Stimulated activated CD8-positive, alpha-beta memory T cell treated with anti-CD3 and anti-CD28 coated beads, Interleukin-7, amount 100 ng/mL, for 48 hours (primary cell): ENCODE measurements at regions not wholly inside any gene's neighbourhood (a gene's known extent, or its start where the extent isn't known, plus 50 kb on each side); places are given as distances from the start of the nearest gene placed in this dataset.

Experiments
- DNase-seq, 2 donors: peaks; one replicate each; pipeline ENCODE4 v3.0.0-alpha.2; 2020; ENCODE audit warnings: low read depth in 1 of 2; ENCODE audit errors: extremely low read depth in 1 of 2

DNA sequence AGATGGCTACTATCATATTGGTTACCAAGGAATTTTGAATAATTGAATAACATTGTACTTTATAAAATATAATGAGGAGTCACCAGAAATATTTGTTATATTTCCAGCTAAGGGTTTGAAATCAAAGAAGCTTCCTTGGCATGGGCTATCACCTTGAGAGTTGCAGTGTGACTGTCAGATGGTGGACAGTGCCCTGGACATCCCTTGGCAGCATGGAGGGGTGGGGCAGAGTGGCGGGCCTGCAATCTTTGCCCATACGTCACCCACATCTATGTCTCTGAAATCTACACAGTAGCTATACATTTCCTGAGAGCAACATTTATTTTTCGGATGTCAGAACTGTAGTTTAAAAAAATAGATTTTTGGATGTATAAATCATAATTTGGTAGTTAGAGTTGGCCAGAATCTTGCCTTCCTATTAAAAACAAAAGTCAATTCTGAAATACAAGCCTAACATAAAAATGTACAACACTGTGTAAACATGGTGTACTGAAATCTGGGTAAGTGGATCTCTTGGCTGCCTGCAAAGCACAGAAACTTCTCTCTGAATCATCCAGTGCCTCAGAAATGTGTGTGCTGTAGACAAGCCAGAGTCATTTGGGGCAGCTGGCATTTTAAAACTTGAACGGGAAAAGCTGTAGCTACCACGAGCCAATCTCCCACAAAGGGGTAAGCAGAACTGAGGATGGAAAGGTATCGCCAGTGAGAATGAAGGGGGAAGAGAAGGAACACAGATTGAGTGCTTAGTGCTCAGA lies 124.2 kb upstream of the ARHGAP28 start:
- no peak for DNase-seq

DNA sequence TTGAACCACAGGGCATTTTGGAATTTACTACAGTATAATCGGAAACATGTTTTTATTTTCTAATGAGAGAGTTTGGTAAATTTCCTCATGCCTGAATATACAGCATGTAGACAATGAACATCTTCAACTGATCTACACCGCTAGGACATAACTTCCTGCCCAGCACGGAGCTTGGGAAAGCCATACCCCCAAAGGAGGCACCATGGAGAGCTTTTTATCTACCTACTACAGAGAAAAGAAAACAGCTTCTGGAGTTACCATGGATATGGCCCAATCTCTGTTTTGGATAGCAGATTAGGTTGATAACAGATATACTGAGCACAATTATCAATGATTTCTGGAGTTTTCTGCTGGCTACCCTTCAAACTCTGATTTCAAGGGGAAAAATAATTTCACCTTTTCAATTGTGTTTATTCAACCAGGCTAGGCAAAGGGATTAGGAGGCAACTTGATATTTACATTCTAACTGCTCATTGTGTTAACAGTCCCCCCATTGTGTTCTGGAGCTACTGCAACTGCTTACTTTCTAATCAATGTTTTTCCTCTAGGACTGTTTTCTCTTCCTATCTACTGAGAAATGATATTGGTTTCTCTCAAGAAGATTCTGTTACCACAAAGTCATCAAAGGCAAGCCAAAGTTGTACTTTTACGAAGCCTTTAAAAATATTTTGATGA lies 123.0 kb upstream of the ARHGAP28 start:
- DNase-seq, result no peak

DNA sequence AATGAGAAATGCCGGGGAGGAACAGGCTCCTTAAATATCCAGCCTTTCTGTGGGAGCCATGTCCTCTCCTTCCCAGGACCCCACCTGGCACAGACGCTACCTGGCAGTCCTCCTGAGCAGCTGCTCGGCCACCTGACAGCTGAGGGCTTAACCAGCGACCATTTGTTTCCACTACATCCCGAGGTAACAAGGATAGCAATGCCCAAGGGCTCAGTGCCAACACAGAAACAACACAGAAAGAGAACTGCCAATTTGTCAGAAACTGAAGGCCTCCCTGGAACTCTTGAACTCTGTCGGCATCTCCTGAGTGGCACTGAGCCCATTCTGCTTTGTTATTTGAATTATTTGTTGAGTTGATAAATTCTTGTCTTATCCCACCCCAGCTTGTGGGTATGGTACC lies 122.2 kb upstream of the ARHGAP28 start:
- no peak for DNase-seq

DNA sequence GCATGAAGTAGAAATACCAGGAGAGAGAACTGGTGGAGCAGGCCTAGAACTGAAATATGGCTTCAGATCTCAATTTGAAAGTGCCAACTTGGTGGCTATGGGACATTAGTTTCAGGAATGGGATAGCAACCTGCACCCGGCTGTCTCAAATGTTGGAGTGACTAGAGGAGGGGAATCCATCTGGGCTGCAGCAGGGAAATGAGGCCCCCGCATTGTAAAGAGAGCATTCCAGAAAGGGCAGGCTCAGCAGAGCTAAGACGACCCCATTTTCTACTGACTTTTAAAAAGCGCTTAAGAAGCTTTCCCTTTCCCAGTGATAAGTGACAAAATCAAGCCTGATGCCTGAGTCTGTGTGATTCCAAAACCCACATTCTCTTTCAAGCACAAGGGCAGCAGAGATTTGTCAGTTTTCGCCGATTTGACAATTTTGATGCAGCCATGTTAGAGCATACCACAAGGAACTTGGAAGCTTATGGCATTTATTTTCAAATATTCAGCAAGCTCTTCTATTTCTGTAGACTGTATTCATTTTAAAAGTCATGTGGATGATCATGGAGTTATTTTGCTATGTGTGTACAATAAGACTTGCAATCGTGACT lies 119.8 kb upstream of the ARHGAP28 start:
- DNase-seq, result no peak

DNA sequence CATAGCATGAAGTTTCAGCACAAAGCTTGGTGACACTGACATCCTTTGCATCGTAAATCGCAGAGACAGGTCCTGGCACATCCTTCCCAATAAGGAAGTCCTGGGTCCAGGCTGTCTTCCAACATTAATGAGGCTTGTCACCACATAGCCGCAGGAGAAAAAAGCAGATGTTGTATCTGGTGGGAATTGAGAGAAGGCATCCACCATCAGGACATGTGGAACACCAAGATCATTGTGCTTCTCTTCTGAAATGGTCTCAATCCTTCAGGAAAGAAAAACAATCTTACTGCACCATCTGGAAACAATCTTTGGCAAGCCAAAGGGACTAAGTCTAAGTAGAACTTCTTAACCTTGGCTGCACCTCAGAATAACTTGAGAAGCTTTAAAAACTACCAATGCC lies 119.0 kb upstream of the ARHGAP28 start:
- DNase-seq, result no peak

DNA sequence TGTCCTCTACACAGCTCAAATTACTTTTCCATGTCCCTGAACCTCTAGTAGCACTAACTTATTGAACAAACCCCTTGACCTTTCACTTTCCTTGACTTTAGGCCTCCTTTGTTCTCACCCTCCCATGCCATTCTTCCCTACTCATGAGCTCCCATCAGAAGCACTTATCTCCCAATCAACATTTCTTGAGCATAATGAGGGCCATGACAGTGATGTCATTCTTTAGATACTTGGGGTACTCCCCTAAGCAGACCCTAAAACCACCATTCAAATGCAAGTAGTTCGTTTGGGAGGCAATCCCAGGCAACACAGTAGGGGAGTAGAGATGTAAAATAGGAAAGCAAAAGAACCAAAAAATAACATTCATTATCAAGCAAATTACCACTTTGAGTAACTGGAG lies 115.9 kb upstream of the ARHGAP28 start:
- no peak for DNase-seq

DNA sequence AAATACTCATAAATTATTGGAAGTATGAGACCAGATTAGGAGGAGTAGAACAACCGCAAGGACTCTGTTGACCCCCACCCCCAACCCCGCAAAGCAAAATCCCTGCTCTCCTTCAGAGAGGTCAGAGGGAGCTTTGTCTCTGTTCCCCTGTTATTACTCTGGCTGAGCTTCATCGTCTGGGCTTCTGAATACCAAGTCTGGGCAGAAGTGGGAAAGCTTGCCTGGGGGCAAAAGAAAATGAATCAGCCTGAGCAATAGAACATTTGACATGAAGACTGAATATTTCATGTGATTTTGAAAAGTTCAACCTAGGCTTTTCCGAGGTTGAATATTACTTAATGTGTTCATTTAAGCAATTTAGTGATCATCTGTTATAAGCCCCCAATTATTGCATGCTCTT lies 114.6 kb upstream of the ARHGAP28 start:
- no peak for DNase-seq

DNA sequence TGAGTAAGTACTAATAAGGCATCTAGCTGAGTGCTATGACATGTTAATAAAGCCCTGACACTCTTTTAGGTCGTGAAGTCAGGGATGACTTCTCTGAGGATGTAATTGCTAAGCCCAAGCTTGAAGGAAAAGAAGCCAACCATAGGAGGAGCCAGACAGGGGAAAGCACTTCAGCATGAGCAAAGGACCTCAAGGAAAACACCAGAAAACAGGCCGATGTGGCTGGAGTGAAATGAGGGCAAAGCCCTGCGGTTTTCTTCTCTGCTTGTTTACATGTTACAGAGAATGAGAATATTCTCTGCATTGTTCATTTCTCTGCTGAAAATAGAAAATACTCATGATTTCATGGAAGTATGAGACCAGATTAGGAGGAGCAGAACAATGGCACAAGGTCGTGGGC lies 112.5 kb upstream of the ARHGAP28 start:
- no peak for DNase-seq

DNA sequence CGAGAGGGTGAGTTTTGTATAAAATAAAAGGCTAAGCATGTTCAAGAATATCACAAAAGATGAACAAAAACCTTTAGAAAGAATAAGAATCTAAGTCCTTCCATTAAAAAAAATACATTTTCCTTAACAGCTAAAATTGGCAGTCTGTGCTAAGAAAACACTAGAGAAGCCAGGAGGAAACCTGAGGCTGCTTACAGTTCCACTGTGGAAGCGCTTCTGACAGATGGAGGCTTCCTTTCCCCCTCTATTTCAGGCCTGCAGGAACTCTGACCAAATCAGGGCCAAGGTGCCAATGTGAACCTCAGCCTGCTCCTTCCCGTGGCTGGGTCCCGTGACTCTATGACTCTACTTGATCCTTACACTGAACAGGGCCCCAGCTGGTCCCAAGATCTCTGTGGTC lies 108.1 kb upstream of the ARHGAP28 start:
- no peak for DNase-seq

DNA sequence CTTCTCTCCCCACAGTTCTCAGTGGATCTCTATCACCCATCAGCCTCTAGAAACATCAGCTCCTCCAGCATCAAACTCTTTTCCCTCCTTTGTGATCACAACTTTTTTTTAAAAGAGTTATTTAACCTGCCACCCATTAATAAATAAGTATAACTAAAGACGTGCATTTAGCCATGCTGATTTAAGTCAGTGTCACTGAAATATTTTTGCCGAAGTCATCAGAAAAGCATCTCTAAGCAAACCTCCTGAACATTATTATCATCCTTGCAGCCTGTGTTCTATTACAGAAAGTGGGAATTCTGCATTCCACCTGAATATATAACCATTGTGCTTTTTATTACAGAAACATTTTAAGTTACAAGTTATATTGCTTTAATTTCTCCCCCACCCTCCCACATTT lies 106.2 kb upstream of the ARHGAP28 start:
- no peak for DNase-seq

DNA sequence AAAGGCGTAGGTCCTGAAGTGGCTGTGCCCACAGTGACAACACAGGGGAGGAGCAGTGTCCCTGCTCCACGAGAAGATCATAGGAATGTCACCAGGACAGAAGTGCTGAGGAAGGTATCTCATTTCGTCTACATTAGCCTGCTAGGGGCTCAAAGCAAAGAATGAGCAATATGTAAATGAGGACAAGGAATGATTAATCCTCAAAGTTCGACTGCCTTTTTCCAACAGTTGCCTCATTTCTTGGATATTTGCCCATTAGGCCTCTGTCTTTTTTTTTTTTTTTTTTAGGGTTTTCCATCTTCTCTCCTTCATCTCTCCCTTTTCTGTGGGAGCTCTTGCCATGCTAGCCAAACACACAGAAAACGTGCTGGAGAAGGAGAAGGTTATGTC lies 105.2 kb upstream of the ARHGAP28 start:
- no peak for DNase-seq

DNA sequence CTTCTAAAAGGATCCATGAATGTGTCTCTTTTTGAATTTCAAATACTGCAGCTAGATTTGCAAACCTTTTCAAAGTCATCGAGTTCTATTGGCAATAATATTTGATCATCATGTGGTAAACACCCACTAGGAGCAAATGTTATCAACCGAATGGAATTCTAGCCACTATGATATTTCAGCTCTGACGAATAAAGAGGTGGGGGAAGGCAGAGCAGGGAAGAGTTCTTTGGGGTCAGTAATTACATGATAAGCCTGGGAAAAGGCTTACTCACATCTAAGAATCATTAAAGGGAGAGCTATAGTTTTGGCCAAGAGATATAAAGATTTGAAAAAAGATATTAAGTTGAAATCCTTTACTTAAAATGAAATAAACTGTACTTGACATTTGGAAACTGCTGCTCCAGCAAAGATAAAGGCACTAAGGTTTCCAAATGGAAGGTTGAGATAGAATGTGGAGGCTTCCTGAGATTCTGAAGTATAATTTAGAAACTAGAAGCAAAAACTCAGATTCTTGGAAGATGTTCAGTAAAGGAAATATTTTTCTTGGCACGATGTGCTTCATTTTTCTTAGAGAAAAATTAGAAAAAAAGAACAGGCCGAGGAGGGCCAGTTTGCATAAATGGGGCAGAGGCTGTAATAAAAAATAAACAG lies 104.7 kb upstream of the ARHGAP28 start:
- no peak for DNase-seq

DNA sequence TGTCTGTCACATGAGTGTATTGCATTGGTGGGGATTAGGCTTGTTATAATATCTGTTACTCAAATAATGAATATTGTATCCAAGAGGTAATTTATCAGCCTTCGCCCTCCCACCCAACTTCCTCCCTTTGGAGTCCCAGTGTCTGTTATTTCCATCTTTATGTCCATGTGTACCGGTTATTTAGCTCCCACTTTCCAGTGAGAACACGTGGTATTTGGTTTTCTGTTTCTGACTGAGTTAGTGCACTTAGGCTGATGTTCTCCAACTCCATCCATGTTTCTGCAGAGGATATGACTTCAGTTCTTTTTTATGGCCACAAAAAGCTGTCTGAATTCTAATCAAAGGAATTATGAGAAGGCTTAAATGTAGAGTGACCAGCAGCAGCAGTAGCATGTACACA lies 104.0 kb upstream of the ARHGAP28 start:
- DNase-seq, result no peak

DNA sequence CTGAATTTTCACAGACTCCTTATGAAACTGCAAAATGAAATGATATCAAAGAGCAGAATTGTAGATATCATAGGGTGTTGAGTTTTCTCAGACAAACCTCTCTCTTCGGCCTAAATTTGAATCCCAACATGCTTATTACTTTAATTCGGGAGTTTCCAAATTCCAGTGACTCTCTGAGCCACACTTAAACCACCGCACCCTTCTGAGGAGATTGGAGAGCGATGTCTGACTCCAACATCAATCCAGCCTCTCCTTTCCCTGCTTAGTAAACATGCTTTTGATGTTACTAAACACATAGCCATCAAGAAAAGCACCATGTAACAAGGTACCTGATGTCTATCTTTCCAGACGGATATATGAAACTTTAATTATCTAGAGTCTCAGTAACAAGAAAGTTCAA lies 103.1 kb upstream of the ARHGAP28 start:
- DNase-seq, result no peak

DNA sequence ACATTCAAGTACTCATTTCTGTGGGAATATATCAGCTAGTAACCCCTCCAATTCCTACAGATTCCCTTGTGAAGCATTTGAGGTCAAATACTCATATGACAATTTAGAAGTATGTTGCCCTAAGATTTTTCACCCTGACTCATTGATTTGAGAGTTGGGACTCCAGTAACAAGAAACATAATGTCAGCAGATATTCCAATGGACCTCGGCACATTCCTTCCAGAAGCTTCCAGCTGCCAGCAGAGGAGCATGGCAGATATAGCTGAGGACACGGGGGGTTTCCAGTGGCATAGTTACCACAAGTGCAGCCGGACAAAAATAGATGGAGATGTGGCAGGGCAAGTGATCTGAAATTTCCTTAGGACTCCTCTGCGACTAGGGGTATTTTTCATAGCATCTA lies 101.9 kb upstream of the ARHGAP28 start:
- DNase-seq, result no peak

DNA sequence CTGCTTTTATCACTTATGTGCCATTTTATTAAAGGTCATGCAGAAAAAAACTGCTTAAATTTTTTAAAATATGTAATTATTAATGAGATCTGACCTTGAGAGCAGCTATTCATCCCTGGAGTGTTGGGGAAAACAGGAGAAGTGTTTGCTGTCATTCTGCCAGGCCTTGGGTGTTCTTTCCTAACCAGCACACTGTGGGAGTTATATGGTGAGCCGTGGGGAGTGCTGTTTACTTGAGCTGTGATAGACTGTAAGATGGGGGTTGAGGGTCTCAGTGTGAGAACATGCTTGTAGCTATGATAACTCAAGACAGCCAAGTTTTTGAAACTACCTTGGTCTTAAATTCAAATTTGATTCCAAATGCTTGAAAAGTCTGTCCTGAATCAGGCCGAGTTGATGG lies 101.3 kb upstream of the ARHGAP28 start:
- no peak for DNase-seq

DNA sequence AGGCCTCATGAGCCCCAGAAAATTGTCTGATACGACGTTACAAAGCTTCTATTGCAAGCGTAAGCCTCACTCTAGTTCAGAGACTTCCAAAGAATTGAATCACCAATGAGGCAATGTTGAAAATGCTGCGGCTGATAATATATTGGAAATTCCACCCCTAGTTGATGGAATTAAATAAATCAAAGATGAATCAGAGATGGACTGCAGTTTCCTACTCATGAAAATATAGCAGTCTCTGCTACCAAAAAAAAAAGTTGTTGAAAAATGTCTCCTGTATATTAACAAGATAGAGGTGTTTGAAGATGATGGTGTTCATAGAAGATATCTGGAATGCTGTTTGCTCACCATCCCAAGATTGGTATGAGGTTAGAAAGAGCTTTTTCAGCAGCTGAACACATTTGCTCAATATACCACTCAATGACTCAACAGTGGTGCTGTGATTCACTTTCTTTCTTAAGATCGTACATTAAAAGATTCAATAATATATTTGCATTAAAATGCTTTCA lies 99.8 kb upstream of the ARHGAP28 start:
- no peak for DNase-seq

DNA sequence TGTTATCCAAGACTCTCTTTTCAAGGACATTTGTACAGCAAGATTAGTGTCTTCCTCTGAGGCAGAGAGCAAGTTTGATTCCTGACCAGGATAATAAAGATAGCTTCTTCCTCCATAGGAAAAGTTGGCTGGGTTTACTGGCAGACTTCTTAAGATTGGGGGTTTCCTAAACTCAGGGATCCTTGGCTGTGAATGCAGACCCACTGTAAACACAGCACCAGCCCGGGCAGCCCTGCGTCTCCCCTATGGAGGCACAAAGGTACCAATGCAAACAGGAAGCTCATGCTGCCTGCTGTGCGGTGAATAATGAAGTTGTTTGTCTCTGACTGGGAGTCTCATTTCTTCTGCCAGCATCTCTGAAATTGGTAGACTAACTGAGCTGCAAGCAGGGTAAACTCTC lies 96.2 kb upstream of the ARHGAP28 start:
- no peak for DNase-seq

DNA sequence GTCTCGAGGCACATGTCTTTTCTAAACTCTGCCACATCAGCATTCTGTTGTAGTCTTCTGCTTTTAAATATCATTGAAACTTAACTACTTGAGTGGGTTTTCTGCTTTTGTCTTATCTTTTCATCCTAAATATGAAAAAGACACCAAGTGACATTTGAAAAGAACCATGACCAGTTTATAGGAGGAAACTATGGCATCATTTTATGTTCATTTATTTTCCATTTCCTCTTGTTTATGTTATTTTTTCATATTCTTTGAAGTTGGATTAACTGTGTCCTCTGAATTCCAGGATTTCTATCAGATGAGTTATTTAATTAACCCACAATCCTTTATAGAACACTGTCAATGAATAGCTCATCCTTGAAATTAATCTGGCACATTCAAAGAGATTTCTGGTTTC lies 93.4 kb upstream of the ARHGAP28 start:
- DNase-seq, result no peak

DNA sequence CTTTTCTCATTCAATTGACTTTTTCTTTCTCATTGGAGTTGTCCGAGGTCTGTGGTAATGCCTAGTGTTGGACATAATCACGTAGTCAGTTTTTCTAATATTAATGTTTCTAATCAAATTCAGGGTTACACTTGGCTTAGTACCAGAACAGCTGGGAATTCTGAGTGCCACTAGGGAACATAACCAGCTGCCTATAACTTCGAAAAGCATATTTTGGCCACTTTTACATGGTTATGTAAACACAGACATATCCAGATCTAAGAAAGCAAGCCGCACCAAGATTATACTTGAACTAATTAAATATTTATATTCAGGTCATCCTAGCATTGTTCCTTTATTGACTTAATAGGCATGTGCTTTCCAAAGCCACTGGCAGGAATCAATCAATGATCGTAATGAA lies 91.1 kb upstream of the ARHGAP28 start:
- no peak for DNase-seq

DNA sequence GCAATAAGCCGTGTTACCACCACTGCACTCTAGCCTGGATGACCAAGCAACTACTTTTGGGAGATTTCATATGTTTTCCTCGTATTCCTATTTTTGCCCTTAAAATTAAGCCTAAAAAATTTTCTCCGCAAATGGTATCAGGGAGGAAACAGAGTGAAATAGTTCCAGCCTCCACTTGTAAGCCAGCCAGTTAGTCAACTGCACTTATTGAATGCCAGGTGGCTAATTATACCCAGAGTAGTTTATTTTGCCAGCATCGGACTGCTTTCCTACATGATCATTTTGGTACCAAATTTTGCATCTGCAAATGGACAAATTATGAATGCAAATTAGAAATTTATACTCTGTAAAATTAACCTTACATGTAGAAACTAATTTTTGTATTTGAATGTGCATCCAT lies 90.2 kb upstream of the ARHGAP28 start:
- no peak for DNase-seq
